ENCODE measurements at regions not wholly inside any gene's neighbourhood (a gene's known extent, or its start where the extent isn't known, plus 50 kb on each side); places are given as distances from the start of the nearest gene placed in this dataset.
A peak's percentile ranks its signal among the peaks of the same experiment; 100 is the strongest.
"Not testable (repeated sequence)": the region's sequence is repeated elsewhere in the genome, so short reads cannot be mapped to it uniquely, and the experiment has no call there.

DNA sequence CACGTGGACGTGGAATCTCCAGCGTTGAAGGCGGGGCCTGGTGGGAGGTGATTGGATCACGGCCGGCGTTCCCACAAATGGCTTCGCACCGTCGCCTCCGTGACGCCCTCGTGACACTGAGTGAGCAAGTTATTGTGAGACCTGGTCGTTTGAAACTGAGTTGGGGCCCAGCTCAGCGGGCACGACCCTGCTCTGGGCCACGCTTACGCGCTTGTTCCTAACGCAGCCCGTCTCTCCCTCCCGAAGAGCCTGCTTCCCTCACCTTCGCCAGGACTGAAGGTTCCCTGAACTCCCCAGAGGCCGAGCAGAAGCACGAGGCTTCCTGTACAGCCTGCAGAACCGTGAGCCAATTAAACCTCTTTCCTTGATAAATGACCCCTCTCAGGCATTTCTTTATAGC, 121.8 kb downstream of the RTP5 start:
- in situ Hi-C loops (cut with HindIII; ENCODE audit: low pct_ligation_motif_present, low pct_unique_long_range_greater_than_20kb, low sequenced_read_pairs), result no loop called here
- DNase-seq, result no peak

GRCh38 chr2:241992753-241993152, 123.2 kb downstream of the RTP5 start:
- DNase-seq, result no peak
- in situ Hi-C loops (cut with HindIII; ENCODE audit: low pct_ligation_motif_present, low pct_unique_long_range_greater_than_20kb, low sequenced_read_pairs), result no loop called here

DNA sequence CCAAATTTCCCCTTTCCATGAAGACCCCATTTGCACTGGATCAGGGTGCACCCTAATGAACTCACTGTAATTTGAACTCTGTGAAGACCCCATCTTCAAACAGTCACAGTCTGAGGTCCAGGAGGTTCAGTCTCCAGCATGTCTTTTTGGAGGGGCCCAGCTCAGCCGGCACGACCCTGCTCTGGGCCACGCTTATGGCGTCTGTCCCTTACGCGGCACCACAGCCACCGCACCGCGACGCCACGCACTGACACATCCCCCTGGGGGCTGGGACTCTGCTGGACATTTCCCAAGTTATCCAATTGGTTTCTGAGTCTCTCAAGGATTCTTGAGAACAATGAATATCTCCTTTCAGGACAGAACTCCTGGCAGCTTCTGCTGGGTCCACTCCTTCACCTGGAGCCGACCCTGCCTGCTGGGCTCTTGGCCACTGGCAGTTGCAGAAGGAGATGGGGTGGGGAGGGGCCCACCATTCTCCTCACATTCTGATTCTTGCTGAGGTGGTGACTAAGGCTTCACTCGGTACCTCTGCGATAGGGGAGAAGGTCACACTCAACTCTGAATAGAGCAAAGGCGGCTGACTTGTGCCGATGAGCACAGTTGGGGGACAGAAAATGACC, 124.0 kb downstream of the RTP5 start:
- in situ Hi-C loops (cut with HindIII; ENCODE audit: low pct_ligation_motif_present, low pct_unique_long_range_greater_than_20kb, low sequenced_read_pairs), result no loop called here
- DNase-seq, result no peak

DNA sequence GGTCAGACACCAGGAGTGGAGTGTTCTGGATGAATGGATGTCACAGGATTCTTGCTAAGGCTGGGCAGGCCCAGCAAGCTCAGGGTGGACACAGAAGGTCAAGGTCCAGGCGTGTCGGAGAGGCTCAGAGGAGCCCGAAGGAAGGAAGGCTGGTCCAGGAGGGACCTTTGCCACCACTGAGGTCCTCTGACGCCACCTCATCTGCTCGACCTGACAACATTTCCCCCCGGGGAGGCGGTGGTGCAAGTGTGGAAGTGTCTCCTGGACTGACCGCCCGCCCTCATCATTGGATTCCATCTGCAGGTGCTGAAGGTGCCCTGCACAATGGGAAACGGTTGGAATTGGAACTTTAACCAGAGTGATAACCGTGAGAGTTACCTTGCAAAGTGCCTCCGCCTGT, 124.6 kb downstream of the RTP5 start:
- DNase-seq, result no peak
- in situ Hi-C loops (cut with HindIII; ENCODE audit: low pct_ligation_motif_present, low pct_unique_long_range_greater_than_20kb, low sequenced_read_pairs), result no loop called here

- in situ Hi-C loops (cut with HindIII; ENCODE audit: low pct_ligation_motif_present, low pct_unique_long_range_greater_than_20kb, low sequenced_read_pairs), result no loop called here
- DNase-seq, result no peak
Measured at GRCh38 chr2:241994556-241995213, 125.2 kb downstream of the RTP5 start.

- no peak for DNase-seq
- in situ Hi-C loops (cut with HindIII; ENCODE audit: low pct_ligation_motif_present, low pct_unique_long_range_greater_than_20kb, low sequenced_read_pairs), result no loop called here
Measured at GRCh38 chr2:241996100-241996499, 126.6 kb downstream of the RTP5 start.

DNA sequence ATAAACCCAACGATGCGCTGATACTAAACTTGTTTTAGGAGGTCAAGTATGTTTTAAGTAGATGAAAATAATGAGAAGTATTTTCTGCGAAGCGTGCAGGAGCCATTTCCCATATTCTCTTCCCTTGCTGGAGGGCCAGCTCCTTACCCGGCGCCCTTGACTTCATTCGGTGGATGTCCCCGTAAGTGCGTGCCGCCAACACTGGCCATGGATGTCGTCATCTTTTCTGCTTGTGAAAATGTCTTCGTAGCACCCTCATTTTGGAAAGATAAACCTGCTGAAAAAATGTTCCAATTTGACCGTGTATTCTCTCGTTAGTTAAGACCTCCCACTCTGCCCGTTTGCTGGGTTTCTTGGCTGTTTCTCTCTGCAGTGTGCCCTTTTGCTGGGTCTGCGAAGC, 127.5 kb downstream of the RTP5 start:
- DNase-seq, result no peak
- in situ Hi-C loops (cut with HindIII; ENCODE audit: low pct_ligation_motif_present, low pct_unique_long_range_greater_than_20kb, low sequenced_read_pairs), result no loop called here

DNA sequence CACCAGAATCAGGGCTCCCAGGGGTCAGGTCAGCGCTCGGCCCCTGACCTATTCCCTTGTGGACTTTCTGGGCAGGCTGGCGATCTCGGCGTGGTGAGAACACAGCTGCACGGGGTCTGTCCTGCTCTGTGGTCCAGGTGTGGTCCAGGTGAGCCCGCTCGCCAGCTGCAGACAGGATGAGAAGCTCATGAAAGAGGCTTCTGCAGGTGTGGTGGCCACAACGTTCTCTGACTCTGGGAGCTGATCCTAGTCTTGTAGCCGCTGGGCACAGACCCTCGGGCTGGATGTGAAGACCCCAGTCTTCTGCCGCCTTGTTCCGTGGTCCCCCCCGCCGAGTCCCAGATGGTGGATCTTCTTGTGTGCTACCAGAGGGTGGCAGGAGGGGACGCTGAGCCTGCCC, 129.7 kb downstream of the RTP5 start:
- in situ Hi-C loops (cut with HindIII; ENCODE audit: low pct_ligation_motif_present, low pct_unique_long_range_greater_than_20kb, low sequenced_read_pairs), result no loop called here
- no peak for DNase-seq

DNA sequence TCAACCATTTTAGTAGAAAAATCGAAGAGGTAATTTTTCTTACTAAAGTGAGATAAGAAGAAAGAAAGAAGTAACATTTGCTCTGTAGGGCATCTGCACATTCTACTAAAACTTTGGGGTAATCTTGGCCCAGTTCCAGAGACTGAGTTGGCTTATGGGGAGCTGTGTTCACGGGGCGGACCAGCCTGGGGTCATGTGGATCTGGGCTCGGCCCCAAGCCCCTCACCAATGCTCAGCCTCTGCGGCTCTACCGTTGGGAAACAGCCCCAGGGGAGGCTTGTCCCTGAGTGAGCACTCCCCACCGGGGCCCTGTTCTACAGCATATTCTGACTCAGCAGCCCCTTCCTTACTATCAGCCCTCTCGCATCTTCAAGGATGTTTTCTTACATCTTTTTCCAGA, 132.3 kb downstream of the RTP5 start:
- no peak for DNase-seq
- in situ Hi-C loops (cut with HindIII; ENCODE audit: low pct_ligation_motif_present, low pct_unique_long_range_greater_than_20kb, low sequenced_read_pairs), result no loop called here

GRCh38 chr2:242002944-242003343, 133.4 kb downstream of the RTP5 start:
- in situ Hi-C loops (cut with HindIII; ENCODE audit: low pct_ligation_motif_present, low pct_unique_long_range_greater_than_20kb, low sequenced_read_pairs), result no loop called here
- DNase-seq, result no peak

DNA sequence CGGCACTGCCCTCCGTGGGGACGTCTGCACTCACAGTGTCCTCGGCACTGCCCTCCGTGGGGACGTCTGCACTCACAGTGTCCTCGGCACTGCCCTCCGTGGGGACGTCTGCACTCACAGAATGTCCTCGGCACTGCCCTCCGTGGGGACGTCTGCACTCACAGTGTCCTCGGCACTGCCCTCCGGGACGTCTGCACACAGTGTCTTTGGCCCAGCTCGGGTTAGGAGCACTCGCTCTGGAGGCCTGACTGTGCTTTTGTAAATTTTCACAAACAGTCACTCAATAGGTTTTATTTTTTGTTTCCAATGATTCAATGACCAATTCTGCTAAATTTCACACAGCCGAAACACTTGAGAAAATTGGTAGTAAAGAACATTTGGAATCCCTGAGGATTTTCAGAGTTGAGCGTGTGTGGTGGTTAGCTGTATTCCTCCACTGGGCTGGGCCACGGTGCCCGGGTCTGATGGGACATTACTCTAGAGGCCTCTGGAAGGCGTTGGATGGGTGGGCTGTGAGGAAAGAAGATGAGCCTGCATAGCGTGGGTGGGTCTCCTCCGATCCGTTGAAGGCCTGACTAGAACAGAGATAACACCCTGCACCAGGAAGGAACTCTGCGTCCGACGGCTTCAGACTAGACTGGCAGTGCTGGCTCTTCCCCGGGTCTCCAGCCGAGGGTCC, 134.8 kb downstream of the RTP5 start:
- in situ Hi-C loops (cut with HindIII; ENCODE audit: low pct_ligation_motif_present, low pct_unique_long_range_greater_than_20kb, low sequenced_read_pairs), result no loop called here
- DNase-seq, result no peak

DNA sequence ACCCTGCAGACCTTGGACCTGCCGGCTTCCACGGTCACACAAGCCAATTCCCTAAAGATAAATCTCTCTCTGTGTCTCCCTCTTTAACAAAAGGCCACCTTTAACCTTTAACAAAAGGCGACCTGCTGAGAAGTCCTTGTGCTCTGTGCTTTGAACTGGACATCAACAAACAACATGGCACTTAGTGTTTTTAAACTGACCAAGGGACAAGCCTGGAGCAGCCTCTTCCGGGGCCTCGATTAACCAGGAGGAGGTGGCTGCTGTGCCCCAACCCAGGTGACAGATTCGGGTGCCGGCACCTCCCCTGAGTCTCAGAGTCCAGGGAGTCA, 135.3 kb downstream of the RTP5 start:
- in situ Hi-C loops (cut with HindIII; ENCODE audit: low pct_ligation_motif_present, low pct_unique_long_range_greater_than_20kb, low sequenced_read_pairs), result no loop called here
- DNase-seq, result no peak

DNA sequence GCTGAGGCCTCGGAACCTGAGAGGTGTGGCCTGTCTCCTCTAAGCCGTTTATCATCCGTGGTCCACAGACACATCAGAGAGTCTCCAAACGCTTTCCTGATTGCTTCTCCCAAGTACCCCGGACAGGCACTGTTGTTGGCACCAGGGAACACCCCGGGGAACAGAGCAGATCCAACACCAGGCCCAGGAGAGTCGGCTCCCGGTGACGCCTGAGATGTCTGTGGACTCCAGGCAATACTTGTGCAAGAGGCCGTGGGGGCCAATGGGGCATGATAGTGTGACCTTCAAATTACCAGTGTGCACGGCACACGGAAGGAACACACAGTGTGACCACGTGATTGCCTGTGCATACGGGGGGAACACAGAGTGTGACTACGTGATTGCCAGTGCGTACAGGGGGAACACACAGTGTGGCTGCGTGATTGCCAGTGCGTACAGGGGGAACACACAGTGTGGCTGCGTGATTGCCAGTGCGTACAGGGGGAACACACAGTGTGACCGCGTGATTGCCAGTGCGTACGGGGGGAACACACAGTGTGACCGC, 136.6 kb downstream of the RTP5 start:
- DNase-seq; in situ Hi-C loops (cut with HindIII; ENCODE audit: low pct_ligation_motif_present, low pct_unique_long_range_greater_than_20kb, low sequenced_read_pairs): not testable (repeated sequence)

DNA sequence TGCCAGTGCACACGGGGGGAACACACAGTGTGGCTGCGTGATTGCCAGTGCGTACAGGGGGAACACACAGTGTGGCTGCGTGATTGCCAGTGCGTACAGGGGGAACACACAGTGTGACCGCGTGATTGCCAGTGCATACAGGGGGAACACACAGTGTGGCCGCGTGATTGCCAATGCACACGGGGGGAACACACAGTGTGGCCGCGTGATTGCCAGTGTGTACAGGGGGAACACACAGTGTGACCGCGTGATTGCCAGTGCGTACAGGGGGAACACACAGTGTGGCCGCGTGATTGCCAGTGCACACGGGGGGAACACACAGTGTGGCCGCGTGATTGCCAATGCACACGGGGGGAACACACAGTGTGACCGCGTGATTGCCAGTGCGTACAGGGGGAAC, 139.4 kb downstream of the RTP5 start:
- in situ Hi-C loops (cut with HindIII; ENCODE audit: low pct_ligation_motif_present, low pct_unique_long_range_greater_than_20kb, low sequenced_read_pairs); DNase-seq: not testable (repeated sequence)

GRCh38 chr2:242009846-242010245, 140.3 kb downstream of the RTP5 start:
- DNase-seq; in situ Hi-C loops (cut with HindIII; ENCODE audit: low pct_ligation_motif_present, low pct_unique_long_range_greater_than_20kb, low sequenced_read_pairs): not testable (repeated sequence)

DNA sequence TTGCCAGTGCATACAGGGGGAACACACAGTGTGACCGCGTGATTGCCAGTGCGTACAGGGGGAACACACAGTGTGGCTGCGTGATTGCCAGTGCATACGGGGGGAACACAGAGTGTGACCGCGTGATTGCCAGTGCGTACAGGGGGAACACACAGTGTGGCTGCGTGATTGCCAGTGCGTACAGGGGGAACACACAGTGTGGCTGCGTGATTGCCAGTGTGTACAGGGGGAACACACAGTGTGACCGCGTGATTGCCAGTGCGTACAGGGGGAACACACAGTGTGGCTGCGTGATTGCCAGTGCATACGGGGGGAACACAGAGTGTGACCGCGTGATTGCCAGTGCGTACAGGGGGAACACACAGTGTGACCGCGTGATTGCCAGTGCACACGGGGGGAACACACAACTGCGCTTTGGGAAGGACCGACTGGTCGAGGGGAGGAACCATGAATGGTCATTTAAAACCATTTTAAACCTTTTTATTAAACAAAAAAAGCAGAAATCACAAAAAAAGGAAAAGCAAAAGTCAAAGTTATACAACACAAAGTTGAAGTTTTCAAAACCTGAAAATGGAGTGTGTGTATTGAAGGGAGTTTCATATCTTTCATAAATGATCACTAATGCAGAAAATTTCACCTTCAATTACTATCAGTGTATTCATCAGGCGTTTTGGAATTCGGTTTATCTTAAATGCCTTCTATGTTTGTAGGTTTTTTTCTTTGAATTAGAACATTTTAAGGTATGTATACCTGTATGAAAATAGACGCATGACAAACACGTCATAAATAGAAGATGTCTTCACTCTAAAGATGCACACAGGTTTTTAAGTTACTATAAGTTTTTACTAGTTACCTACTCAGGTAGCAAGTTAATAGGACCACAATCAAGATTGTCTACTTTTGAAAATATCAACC, 141.0 kb downstream of the RTP5 start:
- in situ Hi-C loops (cut with HindIII; ENCODE audit: low pct_ligation_motif_present, low pct_unique_long_range_greater_than_20kb, low sequenced_read_pairs), result not testable (repeated sequence)
- peak; percentile 27 for DNase-seq

DNA sequence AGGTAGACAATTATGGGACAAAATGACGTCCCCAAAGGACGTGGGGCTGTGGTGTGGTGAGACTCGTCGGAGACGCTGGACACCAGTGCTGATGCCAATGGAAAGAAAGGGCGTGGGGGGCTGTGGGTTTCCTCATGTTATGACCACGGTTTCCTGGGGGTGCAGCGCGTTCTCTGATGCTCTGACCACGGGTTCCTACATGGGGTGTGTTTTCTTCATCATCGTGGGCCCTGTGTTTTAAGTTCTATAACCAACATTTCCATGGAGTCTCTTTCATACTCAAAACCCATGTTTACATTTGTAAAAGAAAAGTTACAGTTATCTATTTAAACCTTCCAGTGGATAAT, 141.6 kb downstream of the RTP5 start:
- no peak for DNase-seq
- in situ Hi-C loops (cut with HindIII; ENCODE audit: low pct_ligation_motif_present, low pct_unique_long_range_greater_than_20kb, low sequenced_read_pairs), result no loop called here

- in situ Hi-C loops (cut with HindIII; ENCODE audit: low pct_ligation_motif_present, low pct_unique_long_range_greater_than_20kb, low sequenced_read_pairs), result no loop called here
- no peak for DNase-seq
Measured at GRCh38 chr2:242011516-242011915, 142.0 kb downstream of the RTP5 start.
